ENCODE measurements at regions not wholly inside any gene's neighbourhood (a gene's known extent, or its start where the extent isn't known, plus 50 kb on each side); places are given as distances from the start of the nearest gene placed in this dataset.

DNA sequence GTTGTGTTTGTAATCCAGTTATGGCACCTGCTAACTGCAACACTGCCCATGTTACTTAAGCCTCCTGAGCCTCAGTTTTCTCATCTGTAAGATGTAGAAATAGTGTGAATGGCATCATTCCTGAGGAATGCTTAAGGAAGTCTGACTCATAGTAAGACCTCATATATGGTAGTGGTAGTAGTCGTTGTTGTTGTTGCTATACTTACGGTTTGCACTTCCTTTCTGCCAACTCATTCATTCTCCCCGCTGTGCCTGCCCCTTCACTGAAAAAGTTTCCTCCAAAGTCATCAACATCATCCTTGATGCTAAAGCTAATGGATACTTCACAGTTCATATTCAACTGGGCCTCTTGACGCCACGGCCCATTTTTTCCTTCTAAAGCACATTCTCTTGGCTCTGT is 54.2 kb upstream of the SPANXN3 start:
- TF ChIP-seq, protein P1, sequence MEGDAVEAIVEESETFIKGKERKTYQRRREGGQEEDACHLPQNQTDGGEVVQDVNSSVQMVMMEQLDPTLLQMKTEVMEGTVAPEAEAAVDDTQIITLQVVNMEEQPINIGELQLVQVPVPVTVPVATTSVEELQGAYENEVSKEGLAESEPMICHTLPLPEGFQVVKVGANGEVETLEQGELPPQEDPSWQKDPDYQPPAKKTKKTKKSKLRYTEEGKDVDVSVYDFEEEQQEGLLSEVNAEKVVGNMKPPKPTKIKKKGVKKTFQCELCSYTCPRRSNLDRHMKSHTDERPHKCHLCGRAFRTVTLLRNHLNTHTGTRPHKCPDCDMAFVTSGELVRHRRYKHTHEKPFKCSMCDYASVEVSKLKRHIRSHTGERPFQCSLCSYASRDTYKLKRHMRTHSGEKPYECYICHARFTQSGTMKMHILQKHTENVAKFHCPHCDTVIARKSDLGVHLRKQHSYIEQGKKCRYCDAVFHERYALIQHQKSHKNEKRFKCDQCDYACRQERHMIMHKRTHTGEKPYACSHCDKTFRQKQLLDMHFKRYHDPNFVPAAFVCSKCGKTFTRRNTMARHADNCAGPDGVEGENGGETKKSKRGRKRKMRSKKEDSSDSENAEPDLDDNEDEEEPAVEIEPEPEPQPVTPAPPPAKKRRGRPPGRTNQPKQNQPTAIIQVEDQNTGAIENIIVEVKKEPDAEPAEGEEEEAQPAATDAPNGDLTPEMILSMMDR (IDR thresholded peaks at IDR 0.05; ENCODE audit: low read depth, low read length) = no peak
- no peak overlapping the region for H3K4me3 ChIP-seq (replicated peaks in 1 of 2; ENCODE audit: low read depth in 2 of 2, low read length in 2 of 2)
- DNase-seq (ENCODE audit: low read depth in 2 of 2) = peak; percentile 31 to 35

DNA sequence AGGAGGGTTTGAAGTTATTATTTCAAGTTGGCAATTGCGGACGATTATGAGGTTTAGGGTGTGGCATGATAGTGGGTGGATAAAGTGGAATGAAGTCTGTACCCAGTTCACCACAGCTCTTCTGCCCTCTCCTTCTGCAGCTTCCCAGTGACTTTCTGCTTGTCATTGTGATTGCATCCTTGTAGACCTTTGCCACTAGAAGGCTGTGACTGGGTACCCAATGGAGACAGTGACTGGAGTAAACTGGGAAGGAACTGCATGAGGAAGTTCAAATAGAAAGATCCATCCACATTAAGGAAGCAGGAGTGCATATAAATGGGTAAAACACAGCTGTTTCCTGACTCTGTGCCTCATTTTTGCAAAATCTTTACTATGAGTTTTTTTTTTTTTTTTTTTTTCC is 53.5 kb upstream of the SPANXN3 start:
- DNase-seq (ENCODE audit: low read depth in 2 of 2) = no peak

DNA sequence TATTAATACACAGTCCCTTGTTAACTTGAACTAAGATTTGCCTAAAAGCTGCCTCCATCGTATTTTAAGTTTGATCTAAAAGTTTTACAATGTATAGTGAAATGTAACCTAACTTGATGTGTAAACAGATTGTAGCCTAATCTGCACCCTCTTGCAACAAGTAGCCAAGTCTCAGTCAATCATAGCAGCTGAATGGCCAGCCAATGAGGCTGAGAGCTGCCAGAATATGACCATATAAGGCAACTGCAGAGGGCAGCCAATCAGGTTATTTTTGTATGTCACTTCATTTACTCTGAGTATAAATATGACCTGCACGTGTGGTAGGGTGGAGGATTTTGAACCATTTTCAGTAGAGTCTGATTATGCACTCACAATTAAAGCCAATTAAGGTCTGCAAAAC is 51.2 kb upstream of the SPANXN3 start:
- no peak for DNase-seq (ENCODE audit: low read depth in 2 of 2)
- TF ChIP-seq, protein P1 (IDR thresholded peaks at IDR 0.05; ENCODE audit: low read depth, low read length) = no peak
- H3K4me3 ChIP-seq (replicated peaks in 1 of 2; ENCODE audit: low read depth in 2 of 2, low read length in 2 of 2) = no peak overlapping the region

More for the DNA sequence above, 53.5 kb upstream of the SPANXN3 start:
- H3K4me3 ChIP-seq (replicated peaks in 1 of 2; ENCODE audit: low read depth in 2 of 2, low read length in 2 of 2) = no peak overlapping the region
- TF ChIP-seq, protein P1 (IDR thresholded peaks at IDR 0.05; ENCODE audit: low read depth, low read length) = no peak
